Type B pancreatic cell (in vitro differentiated cells): ENCODE measurements at regions not wholly inside any gene's neighbourhood (a gene's known extent, or its start where the extent isn't known, plus 50 kb on each side); places are given as distances from the start of the nearest gene placed in this dataset.

Experiments
- DNase-seq: peaks from one replicate; pipeline ENCODE4 v3.0.0; 2021; ENCODE audit warnings: mixed read lengths; ENCODE audit not compliant: unreplicated experiment; ENCODE audit errors: extremely low spot score
- H3K27ac Mint-ChIP-seq: 2 replicates; pipeline ENCODE4 v1.8.0; 2021; ENCODE audit warnings: mild to moderate bottlenecking, mixed read lengths
- H3K27me3 Mint-ChIP-seq: 2 replicates; pipeline ENCODE4 v1.8.0; 2021; ENCODE audit warnings: mixed read lengths
- H3K36me3 Mint-ChIP-seq: 2 replicates; pipeline ENCODE4 v1.8.0; 2021; ENCODE audit warnings: mixed read lengths
- H3K4me1 Mint-ChIP-seq: one replicate; pipeline ENCODE4 v1.8.0; 2021; ENCODE audit warnings: mixed read lengths; ENCODE audit not compliant: unreplicated experiment
- H3K4me3 Mint-ChIP-seq: 2 replicates; pipeline ENCODE4 v1.8.0; 2021; ENCODE audit warnings: mild to moderate bottlenecking, mixed read lengths
- H3K9me3 Mint-ChIP-seq: 2 replicates; pipeline ENCODE4 v1.8.0; 2021; ENCODE audit warnings: mixed read lengths
- TF ChIP-seq, protein P1 (sequence below): fragments of 200-600 bp; sonication (generic); conservative IDR thresholded peaks from 2 replicates; pipeline ENCODE4 v1.5.0; 2021; ENCODE audit warnings: antibody characterized with exemption, mild to moderate bottlenecking

DNA sequence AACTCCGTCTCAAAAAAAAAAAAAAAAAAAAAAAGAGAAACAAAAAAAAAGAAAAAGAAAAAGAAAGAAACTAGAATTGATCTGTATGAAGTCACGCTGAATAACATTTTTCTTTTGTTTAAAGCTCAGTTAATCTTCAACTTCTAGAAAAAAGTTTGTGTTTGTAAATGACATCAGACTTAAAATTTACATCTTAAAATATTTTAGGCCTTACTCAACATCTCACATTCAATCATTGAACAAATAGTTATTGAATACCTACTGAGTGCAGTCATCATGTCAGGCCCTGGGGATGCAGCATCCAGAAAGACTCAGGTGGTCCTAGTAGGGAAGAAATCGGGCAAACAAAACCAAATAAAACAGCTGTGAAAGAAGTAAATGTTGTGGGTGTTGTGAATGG lies 292.3 kb upstream of the FANCL start:
- TF ChIP-seq, protein P1, sequence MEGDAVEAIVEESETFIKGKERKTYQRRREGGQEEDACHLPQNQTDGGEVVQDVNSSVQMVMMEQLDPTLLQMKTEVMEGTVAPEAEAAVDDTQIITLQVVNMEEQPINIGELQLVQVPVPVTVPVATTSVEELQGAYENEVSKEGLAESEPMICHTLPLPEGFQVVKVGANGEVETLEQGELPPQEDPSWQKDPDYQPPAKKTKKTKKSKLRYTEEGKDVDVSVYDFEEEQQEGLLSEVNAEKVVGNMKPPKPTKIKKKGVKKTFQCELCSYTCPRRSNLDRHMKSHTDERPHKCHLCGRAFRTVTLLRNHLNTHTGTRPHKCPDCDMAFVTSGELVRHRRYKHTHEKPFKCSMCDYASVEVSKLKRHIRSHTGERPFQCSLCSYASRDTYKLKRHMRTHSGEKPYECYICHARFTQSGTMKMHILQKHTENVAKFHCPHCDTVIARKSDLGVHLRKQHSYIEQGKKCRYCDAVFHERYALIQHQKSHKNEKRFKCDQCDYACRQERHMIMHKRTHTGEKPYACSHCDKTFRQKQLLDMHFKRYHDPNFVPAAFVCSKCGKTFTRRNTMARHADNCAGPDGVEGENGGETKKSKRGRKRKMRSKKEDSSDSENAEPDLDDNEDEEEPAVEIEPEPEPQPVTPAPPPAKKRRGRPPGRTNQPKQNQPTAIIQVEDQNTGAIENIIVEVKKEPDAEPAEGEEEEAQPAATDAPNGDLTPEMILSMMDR, result no peak
- Mint-ChIP-seq H3K27ac (no peak overlapping the region), H3K27me3 (no peaks in the 10 kb centered on the region), H3K36me3 (no peaks in the 10 kb centered on the region), H3K4me1 (peaks cover 4% of the 10 kb centered on the region), H3K4me3 (no peak overlapping the region), H3K9me3 (no peaks in the 10 kb centered on the region)
- DNase-seq, result no peak

DNA sequence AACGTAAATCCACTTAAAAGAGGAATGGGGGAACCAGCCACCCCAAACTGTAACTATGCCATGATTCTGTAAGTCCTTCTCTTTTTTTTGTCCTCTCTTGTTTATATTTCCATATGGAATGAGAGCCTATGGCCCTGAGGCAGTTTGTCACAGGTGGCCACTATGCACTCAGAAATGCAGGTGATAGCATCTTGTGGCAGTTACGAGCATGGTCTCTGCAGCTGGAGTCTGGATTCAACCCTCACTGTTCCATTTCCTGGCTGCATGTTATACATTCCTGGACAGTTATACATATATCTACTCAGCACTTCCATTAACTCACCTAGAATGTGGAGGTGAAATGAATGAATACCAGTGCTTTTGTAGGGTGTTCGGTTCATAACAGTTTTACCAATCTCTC lies 291.5 kb upstream of the FANCL start:
- TF ChIP-seq, protein P1, result no peak
- DNase-seq, result no peak
- Mint-ChIP-seq H3K4me3 (no peak overlapping the region), H3K27ac (no peak overlapping the region), H3K36me3 (no peaks in the 10 kb centered on the region), H3K27me3 (no peaks in the 10 kb centered on the region), H3K4me1 (peaks cover 4% of the 10 kb centered on the region), H3K9me3 (no peaks in the 10 kb centered on the region)

DNA sequence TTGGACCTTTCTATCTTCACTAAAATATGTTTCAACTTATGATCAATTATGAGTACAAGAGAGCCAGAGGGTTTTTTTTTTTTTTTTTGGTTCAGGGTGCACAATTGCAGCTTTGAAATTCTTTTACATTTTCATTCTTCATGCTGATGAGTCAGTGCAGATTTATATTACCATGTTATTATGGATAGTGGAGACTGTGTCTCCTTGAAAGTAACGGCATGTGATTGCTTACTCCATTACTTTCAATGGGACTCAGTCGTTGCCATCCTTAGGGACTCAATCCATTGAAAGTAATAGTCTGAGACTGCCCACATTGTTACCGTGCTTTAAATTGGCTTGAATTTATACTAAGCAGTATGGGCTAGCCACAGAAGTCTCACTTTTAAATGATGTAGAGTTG lies 286.5 kb upstream of the FANCL start:
- H3K27me3 Mint-ChIP-seq, result no peaks in the 10 kb centered on the region
- H3K9me3 Mint-ChIP-seq, result no peaks in the 10 kb centered on the region
- no peak for DNase-seq
- H3K27ac Mint-ChIP-seq, result no peak overlapping the region
- H3K36me3 Mint-ChIP-seq, result no peaks in the 10 kb centered on the region
- TF ChIP-seq, protein P1, result no peak
- H3K4me1 Mint-ChIP-seq, result peaks cover 3% of the 10 kb centered on the region
- H3K4me3 Mint-ChIP-seq, result no peak overlapping the region

DNA sequence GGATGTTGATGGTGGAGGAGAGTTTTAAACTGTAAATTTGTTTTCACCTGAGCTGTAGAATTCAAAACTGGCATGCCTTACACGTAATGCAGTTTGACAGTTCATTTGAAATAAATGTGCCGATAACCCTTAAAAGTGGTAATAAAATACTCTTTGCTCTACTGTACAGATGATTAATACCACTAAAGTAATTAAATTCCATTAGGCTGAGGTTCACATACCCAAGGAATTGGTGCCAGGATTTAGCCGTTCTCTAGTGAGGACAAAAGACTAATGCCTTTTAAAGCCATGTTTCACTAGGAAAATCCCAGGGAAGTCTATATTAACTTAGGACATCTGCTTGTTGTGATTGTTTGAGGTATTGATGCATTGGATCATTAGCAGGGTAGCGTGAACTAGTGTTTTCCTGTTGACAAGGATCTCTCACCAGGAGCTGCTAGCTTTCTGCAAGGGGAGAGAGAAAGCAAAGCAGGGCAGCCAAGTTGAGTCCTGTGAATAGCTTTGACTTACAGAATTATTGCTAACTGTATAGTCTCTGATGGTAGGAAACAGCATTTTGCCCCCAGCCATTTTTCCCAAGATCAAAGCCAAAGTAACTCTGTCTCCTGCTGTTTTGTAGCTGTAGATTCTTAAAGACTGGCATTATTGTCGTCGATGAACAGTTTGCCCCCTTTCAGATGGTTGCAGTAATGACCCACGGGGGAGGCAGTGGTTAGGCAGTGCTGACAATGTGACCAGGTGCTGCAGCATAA lies 280.9 kb upstream of the FANCL start:
- TF ChIP-seq, protein P1, result no peak
- Mint-ChIP-seq H3K27ac (no peak overlapping the region), H3K4me1 (peaks cover 19% of the 10 kb centered on the region), H3K36me3 (no peaks in the 10 kb centered on the region), H3K9me3 (no peaks in the 10 kb centered on the region), H3K4me3 (no peak overlapping the region), H3K27me3 (no peaks in the 10 kb centered on the region)
- no peak for DNase-seq

DNA sequence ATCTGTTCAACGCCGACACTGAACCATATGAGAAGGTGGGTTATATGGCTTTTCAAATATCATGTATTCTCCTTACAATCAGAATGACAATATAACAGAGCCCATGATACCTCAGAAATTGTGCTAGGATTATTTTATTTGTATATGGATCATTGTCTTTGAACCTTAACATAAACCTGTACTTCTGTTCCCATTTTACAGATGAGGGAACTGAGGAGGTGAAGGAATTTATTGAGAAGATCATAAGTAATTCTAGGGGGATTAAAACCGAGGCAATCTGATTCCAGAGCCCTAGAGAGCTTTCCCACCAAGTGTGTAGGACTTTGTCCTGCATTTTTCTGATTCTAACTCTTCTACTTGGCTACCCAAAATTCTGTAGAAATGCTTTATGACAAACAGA lies 279.8 kb upstream of the FANCL start:
- no peak overlapping the region for H3K4me3 Mint-ChIP-seq
- no peak overlapping the region for H3K27ac Mint-ChIP-seq
- no peaks in the 10 kb centered on the region for H3K9me3 Mint-ChIP-seq
- H3K27me3 Mint-ChIP-seq, result no peaks in the 10 kb centered on the region
- TF ChIP-seq, protein P1, result no peak
- no peak for DNase-seq
- peaks cover 19% of the 10 kb centered on the region for H3K4me1 Mint-ChIP-seq
- H3K36me3 Mint-ChIP-seq, result no peaks in the 10 kb centered on the region
